Panc1 (cell line): ENCODE measurements at regions not wholly inside any gene's neighbourhood (a gene's known extent, or its start where the extent isn't known, plus 50 kb on each side); places are given as distances from the start of the nearest gene placed in this dataset.

Experiments used
- CTCF ChIP-seq: fragments of 450-650 bp; IDR thresholded peaks from 2 replicates; pipeline ENCODE4 v1.5.1; 2017; ENCODE audit warnings: mild to moderate bottlenecking
- TCF7L2 ChIP-seq: IDR thresholded peaks from 2 replicates; pipeline ENCODE4 v1.6.1; 2011; ENCODE audit warnings: mild to moderate bottlenecking, low read depth, low read length, inconsistent platforms

GRCh38 chr5:88405783-88406182, 137.1 kb upstream of the TMEM161B start:
- TF ChIP-seq CTCF (no peak), TCF7L2 (no peak)
